ENCODE measurements at regions not wholly inside any gene's neighbourhood (a gene's known extent, or its start where the extent isn't known, plus 50 kb on each side); places are given as distances from the start of the nearest gene placed in this dataset.
"Not testable (repeated sequence)": the region's sequence is repeated elsewhere in the genome, so short reads cannot be mapped to it uniquely, and the experiment has no call there.

GRCh38 chr6:3922619-3923018, 73.4 kb downstream of the FAM50B start:
- DNase-seq = not testable (repeated sequence)

- DNase-seq = not testable (repeated sequence)
Observed at GRCh38 chr6:3925223-3926149, 76.3 kb downstream of the FAM50B start.

- peak; percentile 38 for DNase-seq
Observed at GRCh38 chr6:3926150-3926482, 76.9 kb downstream of the FAM50B start.

- DNase-seq = no peak
Observed at GRCh38 chr6:3928111-3928510, 78.9 kb downstream of the FAM50B start.

- DNase-seq = peak; percentile 44
Observed at GRCh38 chr6:3929281-3929798, 80.2 kb downstream of the FAM50B start.

- no peak for DNase-seq
Observed at GRCh38 chr6:3937438-3937837, 88.3 kb downstream of the FAM50B start.

GRCh38 chr6:3938715-3939367, 89.7 kb downstream of the FAM50B start:
- DNase-seq = no peak

- no peak for DNase-seq
Observed at GRCh38 chr6:3939368-3939958, 90.3 kb downstream of the FAM50B start.

GRCh38 chr6:3939964-3940363, 90.8 kb downstream of the FAM50B start:
- peak; percentile 59 for DNase-seq

- no peak for DNase-seq
Observed at GRCh38 chr6:3940703-3941102, 91.5 kb downstream of the FAM50B start.

GRCh38 chr6:3943331-3943765, 94.2 kb downstream of the FAM50B start:
- DNase-seq = no peak

- DNase-seq = no peak
Observed at GRCh38 chr6:3944246-3944645, 95.1 kb downstream of the FAM50B start.

- no peak for DNase-seq
Observed at GRCh38 chr6:3946778-3947177, 97.6 kb downstream of the FAM50B start.

GRCh38 chr6:3948866-3949265, 99.7 kb downstream of the FAM50B start:
- DNase-seq = no peak

- no peak for DNase-seq
Observed at GRCh38 chr6:3949521-3949920, 100.3 kb downstream of the FAM50B start.

- DNase-seq = no peak
Observed at GRCh38 chr6:3956054-3956453, 106.9 kb downstream of the FAM50B start.

- DNase-seq = no peak
Observed at GRCh38 chr6:3957321-3957720, 108.1 kb downstream of the FAM50B start.

- DNase-seq = no peak
Observed at GRCh38 chr6:3958255-3958654, 109.1 kb downstream of the FAM50B start.

GRCh38 chr6:3959385-3959784, 110.2 kb downstream of the FAM50B start:
- DNase-seq = no peak

GRCh38 chr6:3960754-3961361, 111.7 kb downstream of the FAM50B start:
- DNase-seq = peak; percentile 33

- DNase-seq = no peak
Observed at GRCh38 chr6:3961581-3962215, 112.5 kb downstream of the FAM50B start.

Measured in NCI-H226 (cell line).